Natural killer cell (primary cell): ENCODE measurements at regions not wholly inside any gene's neighbourhood (a gene's known extent, or its start where the extent isn't known, plus 50 kb on each side); places are given as distances from the start of the nearest gene placed in this dataset.

Experiments
- ATAC-seq, 3 donors: fragments of 150-1000 bp in 2 of 3; fragments of 200-7000 bp in 1 of 3; cut with Tn5 transposase; 1 replicate in 1 of 3; 2 replicates in 2 of 3; pipeline ENCODE4 v1.10.0; 2021; ENCODE audit warnings: mild to moderate bottlenecking in 2 of 3, moderate library complexity in 2 of 3
- DNase-seq, 2 donors: peaks; one replicate each; pipeline versions ENCODE4 v3.0.0 to v3.0.0-alpha.2; 2013 to 2021; ENCODE audit warnings: mixed read lengths in 1 of 2
- H3K27ac ChIP-seq: one replicate; pipeline ENCODE4 v1.5.1; 2013; ENCODE audit warnings: mild to moderate bottlenecking, low read length
- H3K27me3 ChIP-seq: one replicate; pipeline ENCODE4 v1.6.1; 2013; ENCODE audit warnings: low read length; ENCODE audit not compliant: control insufficient read depth, insufficient read depth
- H3K36me3 ChIP-seq: one replicate; pipeline ENCODE4 v1.6.1; 2013; ENCODE audit warnings: low read length; ENCODE audit not compliant: control insufficient read depth, insufficient read depth
- H3K4me1 ChIP-seq: one replicate; pipeline ENCODE4 v1.6.1; 2013; ENCODE audit warnings: low read length; ENCODE audit not compliant: control insufficient read depth, insufficient read depth
- H3K4me3 ChIP-seq: one replicate; pipeline ENCODE4 v1.5.1; 2013; ENCODE audit warnings: low read length
- H3K9me3 ChIP-seq: one replicate; pipeline ENCODE4 v1.6.1; 2013; ENCODE audit warnings: low read length; ENCODE audit not compliant: control insufficient read depth, insufficient read depth
- H3K27ac Mint-ChIP-seq, 2 donors: one replicate each; pipeline ENCODE4 v1.8.0; 2022; ENCODE audit warnings: mild to moderate bottlenecking in 2 of 2, mixed read lengths in 2 of 2, moderate library complexity in 1 of 2
- H3K27me3 Mint-ChIP-seq, 2 donors: one replicate each; pipeline ENCODE4 v1.8.0; 2022; ENCODE audit warnings: low read depth in 2 of 2, mixed read lengths in 2 of 2
- H3K36me3 Mint-ChIP-seq: one replicate; pipeline ENCODE4 v1.8.0; 2022; ENCODE audit warnings: mixed read lengths
- H3K4me1 Mint-ChIP-seq, 2 donors: one replicate each; pipeline ENCODE4 v1.8.0; 2022; ENCODE audit warnings: mixed read lengths in 2 of 2
- H3K4me3 Mint-ChIP-seq: one replicate; pipeline ENCODE4 v1.8.0; 2022; ENCODE audit warnings: mild to moderate bottlenecking, moderate library complexity, mixed read lengths
- H3K9me3 Mint-ChIP-seq, 2 donors: one replicate each; pipeline ENCODE4 v1.8.0; 2022; ENCODE audit warnings: mixed read lengths in 2 of 2
- WGBS: methylation state at CpG from one replicate; pipeline ENCODE4 v1.1.7; 2013; ENCODE audit warnings: missing lambda C conversion rate; ENCODE audit not compliant: insufficient coverage; 5-methylcytosine and 5-hydroxymethylcytosine counted together
- intact Hi-C: fragments of 100-400 bp; cut with micrococcal nuclease; formaldehyde crosslinking; loops from one replicate; pipeline ENCODE4 v1.14.2; 2022
- TF ChIP-seq, protein P1 (sequence below): fragments of 200-600 bp; IDR thresholded peaks from one replicate; pipeline ENCODE4 v1.8.0; 2022; ENCODE audit warnings: antibody characterized with exemption

DNA sequence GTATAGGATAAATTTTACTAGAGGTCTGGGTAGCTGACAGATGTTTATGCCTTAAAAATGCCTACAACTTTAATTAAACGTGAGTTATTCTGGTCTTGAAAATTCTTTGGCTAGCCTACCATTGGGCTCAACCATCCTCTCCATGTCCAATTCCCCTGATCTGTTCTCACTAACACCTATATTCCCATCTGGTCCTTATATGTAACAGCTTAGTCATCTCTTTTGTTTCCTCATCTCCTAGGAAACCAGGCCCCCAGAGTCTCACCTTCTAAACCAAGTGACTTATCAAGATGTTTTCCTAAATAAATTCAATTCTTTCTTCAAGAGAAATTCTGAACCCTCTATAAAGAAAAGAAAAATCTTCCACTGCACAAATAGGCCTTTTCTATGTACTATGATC, 148.5 kb downstream of the TTC32 start:
- Histone ChIP-seq H3K36me3 (no peaks in the 10 kb centered on the region), H3K9me3 (no peaks in the 10 kb centered on the region), H3K4me1 (no peaks in the 10 kb centered on the region), H3K27ac (no peak overlapping the region), H3K27me3 (no peaks in the 10 kb centered on the region), H3K4me3 (no peak overlapping the region)
- DNase-seq (no peak), ATAC-seq (no peak)
- Mint-ChIP-seq H3K4me1 (no peaks in the 10 kb centered on the region), H3K36me3 (no peaks in the 10 kb centered on the region), H3K27me3 (peaks cover 6 to 8% of the 10 kb centered on the region in 2 donors), H3K4me3 (no peak overlapping the region), H3K9me3 (no peaks in the 10 kb centered on the region), H3K27ac (no peak overlapping the region)
- TF ChIP-seq, protein P1, sequence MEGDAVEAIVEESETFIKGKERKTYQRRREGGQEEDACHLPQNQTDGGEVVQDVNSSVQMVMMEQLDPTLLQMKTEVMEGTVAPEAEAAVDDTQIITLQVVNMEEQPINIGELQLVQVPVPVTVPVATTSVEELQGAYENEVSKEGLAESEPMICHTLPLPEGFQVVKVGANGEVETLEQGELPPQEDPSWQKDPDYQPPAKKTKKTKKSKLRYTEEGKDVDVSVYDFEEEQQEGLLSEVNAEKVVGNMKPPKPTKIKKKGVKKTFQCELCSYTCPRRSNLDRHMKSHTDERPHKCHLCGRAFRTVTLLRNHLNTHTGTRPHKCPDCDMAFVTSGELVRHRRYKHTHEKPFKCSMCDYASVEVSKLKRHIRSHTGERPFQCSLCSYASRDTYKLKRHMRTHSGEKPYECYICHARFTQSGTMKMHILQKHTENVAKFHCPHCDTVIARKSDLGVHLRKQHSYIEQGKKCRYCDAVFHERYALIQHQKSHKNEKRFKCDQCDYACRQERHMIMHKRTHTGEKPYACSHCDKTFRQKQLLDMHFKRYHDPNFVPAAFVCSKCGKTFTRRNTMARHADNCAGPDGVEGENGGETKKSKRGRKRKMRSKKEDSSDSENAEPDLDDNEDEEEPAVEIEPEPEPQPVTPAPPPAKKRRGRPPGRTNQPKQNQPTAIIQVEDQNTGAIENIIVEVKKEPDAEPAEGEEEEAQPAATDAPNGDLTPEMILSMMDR = no peak
- intact Hi-C loops = no loop called here
- WGBS = 81% methylated on average over 1 of the region's 1 CpG

DNA sequence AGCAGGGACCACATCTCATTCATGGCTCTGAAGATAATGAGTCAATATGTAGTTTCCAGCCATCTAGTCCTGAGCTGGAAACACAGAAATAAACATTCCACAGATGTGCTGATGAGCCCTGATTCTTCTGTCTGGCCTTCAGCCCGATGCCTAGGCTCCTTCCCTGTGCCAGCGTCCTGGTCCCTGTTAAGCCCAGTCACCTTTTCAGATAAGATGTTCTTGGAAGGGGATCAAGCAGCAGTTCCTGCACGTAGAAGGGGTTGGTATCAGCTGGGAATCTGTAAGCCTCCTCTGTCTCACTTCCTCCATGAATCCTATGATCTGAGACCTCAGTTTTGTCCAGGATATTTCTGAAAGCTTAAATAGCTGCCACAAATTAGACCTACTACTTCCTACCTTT, 149.3 kb downstream of the TTC32 start:
- H3K27me3 Mint-ChIP-seq = peaks cover 6 to 8% of the 10 kb centered on the region in 2 donors
- no peak overlapping the region for H3K27ac Mint-ChIP-seq
- 69% methylated on average over 3 of the region's 3 CpGs for WGBS
- DNase-seq (no peak), ATAC-seq (no peak)
- Histone ChIP-seq H3K4me1 (no peaks in the 10 kb centered on the region), H3K27ac (no peak overlapping the region), H3K27me3 (no peaks in the 10 kb centered on the region), H3K36me3 (no peaks in the 10 kb centered on the region), H3K9me3 (no peaks in the 10 kb centered on the region), H3K4me3 (no peak overlapping the region)
- intact Hi-C loops = no loop called here
- H3K9me3 Mint-ChIP-seq = no peaks in the 10 kb centered on the region
- no peaks in the 10 kb centered on the region for H3K4me1 Mint-ChIP-seq
- no peak overlapping the region for H3K4me3 Mint-ChIP-seq
- no peaks in the 10 kb centered on the region for H3K36me3 Mint-ChIP-seq
- TF ChIP-seq, protein P1 = no peak

- Mint-ChIP-seq H3K4me1 (no peaks in the 10 kb centered on the region), H3K9me3 (no peaks in the 10 kb centered on the region), H3K27ac (no peak overlapping the region), H3K36me3 (no peaks in the 10 kb centered on the region), H3K4me3 (no peak overlapping the region), H3K27me3 (peaks cover 5 to 6% of the 10 kb centered on the region in 2 donors)
- 83% methylated on average over 2 of the region's 3 CpGs for WGBS
- DNase-seq = no peak
- no peaks in the 10 kb centered on the region for H3K27me3 ChIP-seq
- no peak for ATAC-seq
- intact Hi-C loops = no loop called here
- TF ChIP-seq, protein P1 = no peak
- H3K27ac ChIP-seq = no peak overlapping the region
- no peak overlapping the region for H3K4me3 ChIP-seq
- H3K36me3 ChIP-seq = no peaks in the 10 kb centered on the region
- H3K9me3 ChIP-seq = no peaks in the 10 kb centered on the region
- H3K4me1 ChIP-seq = no peaks in the 10 kb centered on the region
These were observed 150.2 kb downstream of the TTC32 start for GRCh38 chr2:19751631-19752030.

DNA sequence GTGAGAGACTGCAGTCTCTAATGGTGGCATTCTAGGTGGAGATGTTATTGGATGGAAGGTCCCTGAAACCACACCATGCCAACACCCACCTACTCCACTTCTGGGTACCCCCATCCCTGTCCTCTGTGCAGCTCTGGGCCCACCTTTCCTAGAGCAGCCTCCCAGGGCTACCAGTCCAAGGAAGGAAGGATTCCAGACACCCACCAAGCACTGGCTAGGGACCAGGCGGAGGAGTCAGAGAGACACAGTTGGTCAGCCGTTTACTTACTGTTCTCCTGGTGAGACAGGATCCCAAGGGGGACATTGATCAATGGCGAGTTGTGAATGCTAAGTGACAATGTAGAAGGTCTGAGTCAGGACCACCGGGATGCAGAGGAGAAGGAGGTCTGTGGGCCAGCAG, 151.6 kb downstream of the TTC32 start:
- H3K9me3 Mint-ChIP-seq = no peaks in the 10 kb centered on the region
- Histone ChIP-seq H3K4me1 (no peaks in the 10 kb centered on the region), H3K9me3 (no peaks in the 10 kb centered on the region), H3K27ac (no peak overlapping the region), H3K36me3 (no peaks in the 10 kb centered on the region), H3K4me3 (no peak overlapping the region), H3K27me3 (no peaks in the 10 kb centered on the region)
- intact Hi-C loops = no loop called here
- no peak overlapping the region for H3K27ac Mint-ChIP-seq
- no peaks in the 10 kb centered on the region for H3K4me1 Mint-ChIP-seq
- H3K4me3 Mint-ChIP-seq = no peak overlapping the region
- no peak for ATAC-seq
- DNase-seq = no peak
- WGBS = 87% methylated on average over 4 of the region's 4 CpGs
- no peaks in the 10 kb centered on the region for H3K36me3 Mint-ChIP-seq
- H3K27me3 Mint-ChIP-seq = peaks cover 5 to 6% of the 10 kb centered on the region in 2 donors
- TF ChIP-seq, protein P1 = no peak
